Natural killer cell (primary cell): ENCODE measurements at regions not wholly inside any gene's neighbourhood (a gene's known extent, or its start where the extent isn't known, plus 50 kb on each side); places are given as distances from the start of the nearest gene placed in this dataset.

Experiments used
- ATAC-seq, 3 donors: fragments of 150-1000 bp in 2 of 3; fragments of 200-7000 bp in 1 of 3; cut with Tn5 transposase; 1 replicate in 1 of 3; 2 replicates in 2 of 3; pipeline ENCODE4 v1.10.0; 2021; ENCODE audit warnings: mild to moderate bottlenecking in 2 of 3, moderate library complexity in 2 of 3
- DNase-seq, 2 donors: peaks; one replicate each; pipeline versions ENCODE4 v3.0.0 to v3.0.0-alpha.2; 2013 to 2021; ENCODE audit warnings: mixed read lengths in 1 of 2
- H3K27ac ChIP-seq: one replicate; pipeline ENCODE4 v1.5.1; 2013; ENCODE audit warnings: mild to moderate bottlenecking, low read length
- H3K27me3 ChIP-seq: one replicate; pipeline ENCODE4 v1.6.1; 2013; ENCODE audit warnings: low read length; ENCODE audit not compliant: control insufficient read depth, insufficient read depth
- H3K36me3 ChIP-seq: one replicate; pipeline ENCODE4 v1.6.1; 2013; ENCODE audit warnings: low read length; ENCODE audit not compliant: control insufficient read depth, insufficient read depth
- H3K4me1 ChIP-seq: one replicate; pipeline ENCODE4 v1.6.1; 2013; ENCODE audit warnings: low read length; ENCODE audit not compliant: control insufficient read depth, insufficient read depth
- H3K4me3 ChIP-seq: one replicate; pipeline ENCODE4 v1.5.1; 2013; ENCODE audit warnings: low read length
- H3K9me3 ChIP-seq: one replicate; pipeline ENCODE4 v1.6.1; 2013; ENCODE audit warnings: low read length; ENCODE audit not compliant: control insufficient read depth, insufficient read depth
- H3K27ac Mint-ChIP-seq, 2 donors: one replicate each; pipeline ENCODE4 v1.8.0; 2022; ENCODE audit warnings: mild to moderate bottlenecking in 2 of 2, mixed read lengths in 2 of 2, moderate library complexity in 1 of 2
- H3K27me3 Mint-ChIP-seq, 2 donors: one replicate each; pipeline ENCODE4 v1.8.0; 2022; ENCODE audit warnings: low read depth in 2 of 2, mixed read lengths in 2 of 2
- H3K36me3 Mint-ChIP-seq: one replicate; pipeline ENCODE4 v1.8.0; 2022; ENCODE audit warnings: mixed read lengths
- H3K4me1 Mint-ChIP-seq, 2 donors: one replicate each; pipeline ENCODE4 v1.8.0; 2022; ENCODE audit warnings: mixed read lengths in 2 of 2
- H3K4me3 Mint-ChIP-seq: one replicate; pipeline ENCODE4 v1.8.0; 2022; ENCODE audit warnings: mild to moderate bottlenecking, moderate library complexity, mixed read lengths
- H3K9me3 Mint-ChIP-seq, 2 donors: one replicate each; pipeline ENCODE4 v1.8.0; 2022; ENCODE audit warnings: mixed read lengths in 2 of 2
- CTCF ChIP-seq: fragments of 200-600 bp; IDR thresholded peaks from one replicate; pipeline ENCODE4 v1.8.0; 2022; ENCODE audit warnings: antibody characterized with exemption
- WGBS: methylation state at CpG from one replicate; pipeline ENCODE4 v1.1.7; 2013; ENCODE audit warnings: missing lambda C conversion rate; ENCODE audit not compliant: insufficient coverage; 5-methylcytosine and 5-hydroxymethylcytosine counted together
- intact Hi-C: fragments of 100-400 bp; cut with micrococcal nuclease; formaldehyde crosslinking; loops from one replicate; pipeline ENCODE4 v1.14.2; 2022

- no peak overlapping the region for H3K27ac Mint-ChIP-seq
- H3K36me3 Mint-ChIP-seq, result no peaks in the 10 kb centered on the region
- ATAC-seq (no peak), DNase-seq (no peak)
- 62% methylated on average over 5 of the region's 6 CpGs for WGBS
- Histone ChIP-seq H3K36me3 (no peaks in the 10 kb centered on the region), H3K27ac (no peak overlapping the region), H3K4me3 (no peak overlapping the region), H3K4me1 (no peaks in the 10 kb centered on the region), H3K9me3 (peaks cover 4% of the 10 kb centered on the region), H3K27me3 (no peaks in the 10 kb centered on the region)
- no peaks in the 10 kb centered on the region for H3K27me3 Mint-ChIP-seq
- H3K4me3 Mint-ChIP-seq, result no peak overlapping the region
- intact Hi-C loops, result no loop called here
- H3K4me1 Mint-ChIP-seq, result no peaks in the 10 kb centered on the region
- H3K9me3 Mint-ChIP-seq, result peaks cover 4 to 28% of the 10 kb centered on the region in 2 donors
- TF ChIP-seq CTCF, result no peak
These were observed 610.2 kb downstream of the SI start for GRCh38 chr3:164468055-164468454.

- no peak for TF ChIP-seq CTCF
- Mint-ChIP-seq H3K9me3 (peaks cover 7 to 29% of the 10 kb centered on the region in 2 donors), H3K4me3 (no peak overlapping the region), H3K27me3 (no peaks in the 10 kb centered on the region), H3K36me3 (no peaks in the 10 kb centered on the region), H3K4me1 (no peaks in the 10 kb centered on the region), H3K27ac (no peak overlapping the region)
- 83% methylated on average over 1 of the region's 1 CpG for WGBS
- no peaks in the 10 kb centered on the region for H3K27me3 ChIP-seq
- intact Hi-C loops, result no loop called here
- H3K4me3 ChIP-seq, result no peak overlapping the region
- no peaks in the 10 kb centered on the region for H3K4me1 ChIP-seq
- no peaks in the 10 kb centered on the region for H3K36me3 ChIP-seq
- no peak for ATAC-seq
- peaks cover 4% of the 10 kb centered on the region for H3K9me3 ChIP-seq
- no peak for DNase-seq
- no peak overlapping the region for H3K27ac ChIP-seq
These were observed 611.3 kb downstream of the SI start for GRCh38 chr3:164467007-164467406.

- H3K27ac ChIP-seq, result no peak overlapping the region
- ATAC-seq (no peak), DNase-seq (no peak)
- no peaks in the 10 kb centered on the region for H3K36me3 ChIP-seq
- TF ChIP-seq CTCF, result no peak
- intact Hi-C loops, result no loop called here
- no peak overlapping the region for H3K4me3 ChIP-seq
- H3K36me3 Mint-ChIP-seq, result no peaks in the 10 kb centered on the region
- no peaks in the 10 kb centered on the region for H3K4me1 Mint-ChIP-seq
- WGBS, result 95% methylated on average over 2 of the region's 2 CpGs
- no peaks in the 10 kb centered on the region for H3K4me1 ChIP-seq
- no peaks in the 10 kb centered on the region for H3K27me3 ChIP-seq
- H3K27me3 Mint-ChIP-seq, result no peaks in the 10 kb centered on the region
- peaks cover 12 to 33% of the 10 kb centered on the region in 2 donors for H3K9me3 Mint-ChIP-seq
- H3K4me3 Mint-ChIP-seq, result no peak overlapping the region
- no peak overlapping the region for H3K27ac Mint-ChIP-seq
- peaks cover 4% of the 10 kb centered on the region for H3K9me3 ChIP-seq
These were observed 613.1 kb downstream of the SI start for GRCh38 chr3:164465172-164465571.

GRCh38 chr3:164460851-164461250 lies 617.4 kb downstream of the SI start:
- intact Hi-C loops, result no loop called here
- peaks cover 20 to 21% of the 10 kb centered on the region in 2 donors for H3K9me3 Mint-ChIP-seq

More at GRCh38 chr3:164460851-164461250, 617.4 kb downstream of the SI start:
- no peak for DNase-seq
- Mint-ChIP-seq H3K36me3 (no peaks in the 10 kb centered on the region), H3K27me3 (no peaks in the 10 kb centered on the region), H3K4me1 (no peaks in the 10 kb centered on the region), H3K27ac (no peak overlapping the region), H3K4me3 (no peak overlapping the region)
- WGBS, result 73% methylated on average over 1 of the region's 3 CpGs
- no peak for ATAC-seq
- Histone ChIP-seq H3K27ac (no peak overlapping the region), H3K9me3 (peaks cover 3% of the 10 kb centered on the region), H3K4me1 (no peaks in the 10 kb centered on the region), H3K4me3 (no peak overlapping the region), H3K27me3 (no peaks in the 10 kb centered on the region), H3K36me3 (no peaks in the 10 kb centered on the region)
- no peak for TF ChIP-seq CTCF
